HG02852 (cell line): ENCODE measurements at regions not wholly inside any gene's neighbourhood (a gene's known extent, or its start where the extent isn't known, plus 50 kb on each side); places are given as distances from the start of the nearest gene placed in this dataset.
"Not testable (repeated sequence)": the region's sequence is repeated elsewhere in the genome, so short reads cannot be mapped to it uniquely, and the experiment has no call there.

Source experiments
- ATAC-seq: cut with Tn5 transposase; IDR thresholded peaks from one replicate; pipeline ENCODE4 v1.9.1; 2021; ENCODE audit warnings: mild to moderate bottlenecking, moderate library complexity; ENCODE audit not compliant: unreplicated experiment

- ATAC-seq, result no peak
Measured at GRCh38 chr10:34016576-34016975, 682.1 kb upstream of the NRP1 start.

GRCh38 chr10:34015700-34016099 lies 681.2 kb upstream of the NRP1 start:
- ATAC-seq, result no peak

- ATAC-seq, result no peak
Measured at GRCh38 chr10:34013235-34013634, 678.8 kb upstream of the NRP1 start.

- no peak for ATAC-seq
Measured at GRCh38 chr10:34010891-34011290, 676.4 kb upstream of the NRP1 start.

- ATAC-seq, result not testable (repeated sequence)
Measured at GRCh38 chr10:34010228-34010627, 675.8 kb upstream of the NRP1 start.

- ATAC-seq, result no peak
Measured at GRCh38 chr10:34008656-34009055, 674.2 kb upstream of the NRP1 start.

GRCh38 chr10:34006471-34006870 lies 672.0 kb upstream of the NRP1 start:
- no peak for ATAC-seq

GRCh38 chr10:34003561-34003960 lies 669.1 kb upstream of the NRP1 start:
- no peak for ATAC-seq

- no peak for ATAC-seq
Measured at GRCh38 chr10:34002896-34003295, 668.4 kb upstream of the NRP1 start.

- ATAC-seq, result no peak
Measured at GRCh38 chr10:34001831-34002230, 667.4 kb upstream of the NRP1 start.

GRCh38 chr10:34001087-34001580 lies 666.7 kb upstream of the NRP1 start:
- ATAC-seq, result no peak

- no peak for ATAC-seq
Measured at GRCh38 chr10:33993917-33994316, 659.5 kb upstream of the NRP1 start.

GRCh38 chr10:33991924-33992323 lies 657.5 kb upstream of the NRP1 start:
- ATAC-seq, result no peak

GRCh38 chr10:33986515-33986914 lies 652.0 kb upstream of the NRP1 start:
- ATAC-seq, result no peak

GRCh38 chr10:33986016-33986415 lies 651.5 kb upstream of the NRP1 start:
- no peak for ATAC-seq

GRCh38 chr10:33982995-33983394 lies 648.5 kb upstream of the NRP1 start:
- ATAC-seq, result no peak

- ATAC-seq, result no peak
Measured at GRCh38 chr10:33981301-33981700, 646.8 kb upstream of the NRP1 start.

GRCh38 chr10:33979195-33979594 lies 644.7 kb upstream of the NRP1 start:
- no peak for ATAC-seq

GRCh38 chr10:33975481-33975880 lies 641.0 kb upstream of the NRP1 start:
- no peak for ATAC-seq

- ATAC-seq, result no peak
Measured at GRCh38 chr10:33974976-33975478, 640.6 kb upstream of the NRP1 start.

- ATAC-seq, result no peak
Measured at GRCh38 chr10:33968983-33969382, 634.5 kb upstream of the NRP1 start.

GRCh38 chr10:33967606-33968120 lies 633.2 kb upstream of the NRP1 start:
- no peak for ATAC-seq

- ATAC-seq, result no peak
Measured at GRCh38 chr10:33966946-33967345, 632.5 kb upstream of the NRP1 start.
